ENCODE measurements at regions not wholly inside any gene's neighbourhood (a gene's known extent, or its start where the extent isn't known, plus 50 kb on each side); places are given as distances from the start of the nearest gene placed in this dataset.

DNA sequence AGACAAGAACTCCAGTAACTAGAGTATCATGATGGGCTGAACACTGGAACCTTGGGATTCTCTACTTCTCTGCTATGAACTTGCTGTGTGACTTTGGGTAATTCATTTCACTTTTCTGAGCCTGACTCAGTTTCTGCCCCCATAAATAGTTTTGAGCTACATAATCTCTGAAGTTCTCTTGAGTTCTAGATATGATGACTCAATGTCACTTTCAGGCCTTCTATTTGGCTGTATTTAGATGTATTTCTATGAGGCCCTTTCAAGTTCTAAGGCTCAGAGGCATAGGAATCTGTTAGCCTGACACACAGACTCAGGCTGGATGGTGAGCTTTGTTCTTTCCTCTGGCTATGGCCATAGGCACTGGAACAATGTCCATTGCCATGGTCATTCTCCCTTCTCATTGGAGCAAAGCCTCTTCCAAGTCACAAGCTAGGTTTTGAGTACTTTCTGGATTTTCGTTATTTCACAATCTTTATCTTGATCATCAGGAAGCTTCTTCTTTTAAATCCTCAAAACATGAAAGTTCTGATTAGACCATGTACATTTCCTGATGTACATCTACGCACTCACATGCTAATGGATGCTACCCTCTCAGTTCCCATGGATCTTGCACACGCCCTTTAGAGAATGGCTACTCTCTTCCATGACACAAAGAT lies 101.6 kb downstream of the TES start:
- TF ChIP-seq BRCA1 (IDR thresholded peaks at IDR 0.05; ENCODE audit: low read depth, low read length) (no peak), POLR2AphosphoS2 (IDR thresholded peaks at IDR 0.05; ENCODE audit: low read depth, low read length) (no peak), RAD21 (IDR thresholded peaks at IDR 0.05; ENCODE audit: insufficient read depth, low read depth, low read length) (no peak)
- TF ChIP-seq, protein P1, sequence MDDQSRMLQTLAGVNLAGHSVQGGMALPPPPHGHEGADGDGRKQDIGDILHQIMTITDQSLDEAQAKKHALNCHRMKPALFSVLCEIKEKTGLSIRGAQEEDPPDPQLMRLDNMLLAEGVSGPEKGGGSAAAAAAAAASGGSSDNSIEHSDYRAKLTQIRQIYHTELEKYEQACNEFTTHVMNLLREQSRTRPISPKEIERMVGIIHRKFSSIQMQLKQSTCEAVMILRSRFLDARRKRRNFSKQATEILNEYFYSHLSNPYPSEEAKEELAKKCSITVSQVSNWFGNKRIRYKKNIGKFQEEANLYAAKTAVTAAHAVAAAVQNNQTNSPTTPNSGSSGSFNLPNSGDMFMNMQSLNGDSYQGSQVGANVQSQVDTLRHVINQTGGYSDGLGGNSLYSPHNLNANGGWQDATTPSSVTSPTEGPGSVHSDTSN (IDR thresholded peaks at IDR 0.05; ENCODE audit: insufficient replicate concordance, low read depth, low read length) = no peak
